GDM1 (cell line): ENCODE measurements at regions not wholly inside any gene's neighbourhood (a gene's known extent, or its start where the extent isn't known, plus 50 kb on each side); places are given as distances from the start of the nearest gene placed in this dataset.

Experiments
- DNase-seq: peaks from one replicate; lab custom pipeline; 2025; lab: John Stamatoyannopoulos, UW

GRCh38 chr12:85352016-85352415 is 72.0 kb downstream of the ALX1 start:
- no peak for DNase-seq

DNA sequence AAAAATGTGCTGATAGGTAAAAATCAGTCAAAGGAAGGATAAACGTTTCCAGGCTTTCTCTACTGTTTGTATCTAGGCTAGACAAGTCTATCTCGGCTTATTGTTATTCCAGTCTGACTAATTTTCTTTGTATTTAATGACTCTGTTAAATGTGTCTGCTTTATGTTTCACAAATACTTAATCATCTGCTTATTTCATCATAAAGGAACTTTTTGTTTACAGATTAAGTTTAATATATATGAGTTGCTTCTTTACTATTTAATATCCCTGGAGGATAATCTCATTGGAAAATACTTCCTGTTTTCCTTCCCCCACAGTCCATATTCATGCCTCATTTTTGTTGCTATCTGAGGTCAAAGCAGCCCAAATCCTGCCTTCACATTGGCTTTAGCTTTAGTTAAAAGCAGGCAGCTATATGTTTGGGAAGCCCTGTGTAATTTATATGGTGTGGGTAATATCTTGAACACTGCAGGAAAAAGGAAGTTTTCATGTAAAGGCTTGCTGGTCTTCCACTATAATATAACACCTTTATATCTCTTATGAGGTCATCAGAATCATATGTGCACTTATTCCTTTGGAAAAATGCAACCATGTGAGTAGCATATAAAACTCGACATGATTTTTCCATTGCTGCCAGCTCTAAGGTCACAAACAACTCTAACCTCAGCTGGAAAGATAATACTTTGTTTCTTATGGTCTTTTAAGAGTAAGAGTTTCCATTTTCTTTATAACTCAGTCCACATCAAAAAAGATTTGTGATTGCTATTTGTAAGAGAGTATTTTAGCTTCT is 76.8 kb downstream of the ALX1 start:
- no peak for DNase-seq

DNA sequence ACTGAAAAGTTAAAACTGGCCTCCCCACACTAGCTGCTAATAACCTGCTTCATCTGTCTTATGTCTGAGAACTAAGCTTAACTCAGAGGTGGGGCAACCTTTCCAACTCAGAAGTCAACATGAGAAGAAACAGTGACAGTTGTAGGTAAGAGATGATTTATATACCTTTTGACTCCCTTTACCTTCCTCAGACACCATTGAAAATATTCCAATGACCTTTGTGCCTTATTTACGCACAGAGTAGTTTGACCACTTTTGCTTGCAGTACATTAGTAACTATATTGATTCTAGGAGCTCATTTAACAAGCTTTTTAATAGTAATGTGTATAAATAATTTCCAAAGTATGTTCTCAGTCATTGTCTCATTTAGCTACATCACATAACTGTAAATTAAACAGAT is 77.6 kb downstream of the ALX1 start:
- DNase-seq: no peak

- no peak for DNase-seq
These were observed 78.7 kb downstream of the ALX1 start for GRCh38 chr12:85358715-85359114.

GRCh38 chr12:85363382-85364190 is 83.6 kb downstream of the ALX1 start:
- no peak for DNase-seq

GRCh38 chr12:85367936-85368335 is 87.9 kb downstream of the ALX1 start:
- no peak for DNase-seq

DNA sequence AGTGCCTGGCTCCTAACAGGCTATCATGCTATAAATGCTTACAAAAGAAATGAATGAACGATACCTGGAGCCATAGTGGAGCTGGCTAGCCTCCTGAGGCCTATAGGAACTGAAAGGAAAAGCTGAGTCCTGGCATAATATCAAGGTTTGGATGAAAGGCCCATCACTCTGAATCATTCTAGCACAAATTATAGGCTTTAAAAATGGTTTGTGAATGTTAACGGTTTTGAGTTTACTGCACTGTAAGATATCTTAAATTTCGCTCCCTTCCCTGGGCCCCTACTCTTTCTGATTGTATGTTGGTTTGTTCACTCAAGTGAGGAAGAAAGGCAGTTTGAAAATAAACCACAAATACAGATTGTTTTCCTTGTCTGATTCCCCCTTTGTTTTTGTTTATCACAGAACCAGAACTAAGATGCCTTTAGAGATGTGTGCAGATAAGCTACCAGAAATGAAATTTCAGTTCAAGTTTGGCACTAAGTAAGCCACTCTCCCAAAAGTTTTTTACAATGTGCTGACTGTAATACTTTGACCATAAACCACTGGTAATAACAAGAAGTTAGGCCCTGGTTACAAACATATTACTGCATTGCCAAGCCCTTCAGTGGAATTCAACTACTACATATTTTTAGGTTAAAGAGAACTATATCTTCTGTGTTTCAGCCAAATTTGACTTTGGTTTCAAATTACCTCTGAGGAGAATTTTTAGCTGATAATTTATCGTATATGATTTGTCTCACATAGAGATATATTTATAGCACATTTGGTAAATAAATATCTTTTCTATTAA is 89.5 kb downstream of the ALX1 start:
- DNase-seq: no peak

DNA sequence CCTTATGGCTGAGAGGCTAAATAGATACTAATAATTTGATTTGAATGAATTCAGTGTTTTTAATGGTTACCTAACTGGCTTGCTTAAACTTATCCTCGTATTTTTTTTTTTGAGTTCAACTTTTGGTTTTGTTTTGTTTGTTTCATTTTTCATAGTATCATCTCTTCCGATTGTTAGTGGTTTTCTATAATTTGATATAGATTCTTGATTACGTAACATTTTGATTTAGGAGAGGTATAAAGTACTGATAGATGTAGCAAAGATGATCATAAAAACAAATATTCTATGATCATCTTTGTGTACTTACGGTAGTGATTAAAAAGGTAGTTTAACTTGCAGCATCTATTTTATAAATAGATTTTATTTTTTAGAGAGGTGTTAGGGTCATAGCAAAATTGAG is 93.0 kb downstream of the ALX1 start:
- DNase-seq: no peak

- DNase-seq: no peak
These were observed 95.0 kb downstream of the ALX1 start for GRCh38 chr12:85374981-85375380.

- no peak for DNase-seq
These were observed 105.4 kb downstream of the ALX1 start for GRCh38 chr12:85385406-85385805.

GRCh38 chr12:85390266-85390665 is 110.2 kb downstream of the ALX1 start:
- no peak for DNase-seq

DNA sequence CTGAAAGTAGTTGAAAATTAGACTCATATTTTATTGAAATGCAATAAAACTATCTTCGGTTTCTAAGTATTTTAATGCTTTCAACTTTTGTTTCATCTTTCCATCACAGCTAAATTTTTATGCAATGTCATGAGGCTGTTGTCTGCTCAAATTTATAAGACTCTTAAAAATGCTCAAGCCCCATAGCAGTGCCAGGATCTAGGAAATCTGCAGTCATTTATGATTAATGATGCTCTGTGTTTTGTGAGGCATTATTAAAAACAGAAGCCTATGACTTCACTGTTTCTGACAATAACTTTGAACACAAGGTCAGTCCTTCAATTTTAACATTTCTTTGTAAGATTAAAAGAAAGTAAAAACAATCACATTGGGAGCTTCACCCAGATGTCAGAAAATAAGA is 112.5 kb downstream of the ALX1 start:
- DNase-seq: no peak

DNA sequence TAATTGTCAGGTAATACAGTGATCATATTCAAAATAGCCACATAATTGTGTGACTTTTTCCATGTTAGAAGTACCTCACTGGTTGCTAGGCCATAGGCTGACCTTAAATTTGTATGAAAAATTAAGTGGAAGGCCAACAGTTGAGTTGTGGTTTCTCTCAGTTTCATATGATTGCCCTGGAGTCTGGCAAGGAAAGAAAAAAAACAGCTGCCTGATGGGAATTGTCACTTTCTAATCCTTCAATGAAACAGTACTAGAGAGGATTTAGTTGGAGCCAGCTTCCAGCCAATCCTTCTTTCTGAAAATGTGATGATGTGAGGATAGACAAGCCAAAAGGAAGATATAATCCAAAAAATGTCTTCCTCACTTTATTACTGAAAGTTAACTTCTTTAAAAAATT is 113.6 kb downstream of the ALX1 start:
- DNase-seq: no peak

- DNase-seq: no peak
These were observed 114.0 kb downstream of the ALX1 start for GRCh38 chr12:85394065-85394464.

- no peak for DNase-seq
These were observed 114.8 kb downstream of the ALX1 start for GRCh38 chr12:85394809-85395208.

DNA sequence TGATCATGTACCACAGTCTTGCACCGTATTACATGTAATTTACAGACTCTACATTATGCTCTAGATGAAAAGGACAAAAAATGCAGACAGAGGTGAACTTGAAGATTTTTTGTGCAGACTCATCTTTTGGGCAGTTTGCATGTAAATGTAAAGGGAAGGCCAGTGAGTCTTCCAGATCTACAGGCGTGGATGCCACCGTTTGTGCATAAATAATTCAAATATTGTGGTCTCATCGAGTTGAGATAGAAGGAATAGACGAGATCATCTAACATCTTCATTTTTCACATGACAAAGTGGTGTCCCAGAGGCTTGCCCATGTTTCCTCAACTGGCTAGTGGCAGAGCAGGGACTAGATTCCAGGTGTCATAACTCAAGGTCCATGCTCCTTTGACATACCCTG is 125.2 kb downstream of the ALX1 start:
- no peak for DNase-seq

DNA sequence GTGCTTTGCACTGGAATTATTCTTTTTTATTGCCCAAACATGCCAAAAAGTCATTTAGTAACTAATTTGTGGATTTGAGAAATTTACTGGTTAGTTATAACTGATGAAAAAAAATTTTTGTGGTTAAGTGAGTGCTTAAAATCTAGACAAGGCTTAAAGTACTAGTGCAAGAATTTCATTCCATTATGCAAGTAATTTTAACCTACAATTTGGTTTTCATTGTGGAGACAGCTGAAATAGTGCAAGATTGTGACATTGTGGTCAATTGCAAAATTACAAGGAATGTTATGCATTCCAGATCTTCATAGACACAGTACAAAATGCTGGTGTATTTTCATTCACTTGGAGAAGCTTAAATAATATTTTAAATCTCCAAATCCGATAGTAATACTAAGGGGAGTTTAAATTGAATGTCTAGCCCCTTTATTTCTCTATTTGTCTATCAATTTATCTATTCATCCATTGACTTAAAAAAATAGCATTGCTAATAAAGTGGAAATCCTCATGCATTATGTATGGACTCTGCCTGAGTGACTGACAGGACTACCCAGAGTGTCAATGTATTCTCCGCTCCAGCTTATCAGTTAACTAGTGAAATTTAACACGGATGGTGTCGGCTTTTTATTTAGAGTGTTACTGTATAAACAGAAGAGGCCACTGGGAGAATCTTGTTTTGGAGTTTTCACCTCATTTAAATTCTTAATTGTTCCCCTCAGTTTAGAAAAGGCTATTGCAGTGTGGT is 125.9 kb downstream of the ALX1 start:
- no peak for DNase-seq

DNA sequence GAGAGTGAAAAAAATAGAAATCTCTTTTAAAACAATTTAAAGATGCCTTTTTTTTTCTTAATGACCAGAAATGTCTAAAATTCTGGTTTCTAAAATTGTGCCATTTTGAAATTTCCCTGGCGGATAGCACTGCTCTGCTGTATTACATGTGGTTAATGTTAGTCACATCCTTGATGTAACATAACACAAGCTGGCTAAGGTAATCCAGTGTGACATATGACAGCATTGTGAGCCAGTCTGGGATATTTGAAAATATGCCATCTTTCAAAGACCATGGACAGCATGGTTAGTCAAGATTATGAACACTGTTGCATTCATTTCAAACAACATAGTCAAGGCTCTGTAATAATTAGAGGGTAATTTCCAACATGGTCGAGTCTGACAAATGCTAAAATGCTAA is 133.2 kb downstream of the ALX1 start:
- DNase-seq: no peak

DNA sequence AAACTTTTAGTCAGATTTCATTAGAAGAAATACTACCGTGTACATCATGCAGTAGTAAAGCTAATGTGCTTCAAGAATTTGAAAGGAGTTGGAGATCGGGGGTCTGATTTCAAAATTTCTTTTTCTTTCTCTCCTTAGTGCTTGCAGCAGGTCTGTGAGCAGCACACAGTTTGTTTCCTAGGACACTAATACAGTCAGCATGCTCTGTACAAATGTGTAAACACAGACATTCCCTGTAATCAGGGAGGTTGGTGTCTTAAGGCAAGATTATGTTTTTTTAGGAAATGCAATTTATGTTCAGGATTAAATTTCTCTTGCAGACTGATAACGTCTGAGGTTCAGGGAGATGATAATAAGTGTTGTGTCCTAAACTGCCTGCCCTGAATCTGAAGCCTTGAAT is 142.7 kb downstream of the ALX1 start:
- DNase-seq: no peak

DNA sequence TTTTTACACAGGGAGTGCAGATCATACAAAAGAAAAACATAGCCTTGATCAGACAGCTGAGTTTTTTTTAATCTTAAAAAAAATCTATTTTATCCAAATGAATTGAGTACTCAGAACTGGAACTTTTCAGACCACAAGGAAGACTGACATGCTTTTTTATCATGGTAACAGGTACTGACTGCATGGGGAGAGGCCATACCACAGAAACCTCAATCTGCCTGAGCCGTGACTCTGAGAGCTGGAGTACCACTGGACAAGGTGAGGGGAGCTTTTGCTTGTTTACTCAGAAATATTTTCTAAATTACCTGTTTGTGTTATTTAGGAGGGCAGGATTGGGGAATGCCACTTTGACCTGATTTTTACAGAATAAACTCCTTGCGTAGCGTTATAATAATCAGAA is 143.9 kb downstream of the ALX1 start:
- no peak for DNase-seq

GRCh38 chr12:85424581-85425348 is 144.7 kb downstream of the ALX1 start:
- no peak for DNase-seq

GRCh38 chr12:85425349-85425612 is 145.3 kb downstream of the ALX1 start:
- no peak for DNase-seq
